Sigmoid colon (tissue), 6 donors: ENCODE measurements at regions not wholly inside any gene's neighbourhood (a gene's known extent, or its start where the extent isn't known, plus 50 kb on each side); places are given as distances from the start of the nearest gene placed in this dataset.

ENCODE experiments used
- DNase-seq: peaks from one replicate; pipeline ENCODE4 v3.0.0-alpha.2; 2019
- H3K27ac ChIP-seq, 4 donors: fragments of 200-600 bp; sonication (generic); one replicate each; pipeline ENCODE4 v1.5.1; 2016 to 2019; ENCODE audit warnings: mild to moderate bottlenecking in 1 of 4
- H3K27me3 ChIP-seq, 3 donors: fragments of 200-600 bp; sonication (generic); one replicate each; pipeline ENCODE4 v1.5.1; 2019; ENCODE audit warnings: mild to moderate bottlenecking in 1 of 3
- H3K36me3 ChIP-seq, 4 donors: fragments of 200-600 bp; sonication (generic); one replicate each; pipeline ENCODE4 v1.5.1; 2016 to 2019
- H3K4me1 ChIP-seq, 4 donors: fragments of 200-600 bp; sonication (generic); one replicate each; pipeline ENCODE4 v1.5.1; 2017 to 2019
- H3K4me3 ChIP-seq, 4 donors: fragments of 200-600 bp; sonication (generic); one replicate each; pipeline ENCODE4 v1.5.1; 2017 to 2019; ENCODE audit warnings: mild to moderate bottlenecking in 2 of 4, moderate library complexity in 1 of 4
- H3K9me3 ChIP-seq, 4 donors: fragments of 200-600 bp in 3 of 4; sonication (generic) in 3 of 4; one replicate each; pipeline versions ENCODE4 v1.5.1 to v1.6.1; 2013 to 2019
- CTCF ChIP-seq, 4 experiments: fragments of 450-650 bp in 3 of 4; fragments of 200-600 bp in 1 of 4; IDR thresholded peaks; one replicate each; pipeline ENCODE4 v1.5.1; 2016 to 2019; ENCODE audit warnings: antibody characterized with exemption in 4 of 4, mild to moderate bottlenecking in 3 of 4, moderate library complexity in 2 of 4
- EP300 ChIP-seq, 4 donors: sonication (generic); formaldehyde crosslinking; IDR thresholded peaks; one replicate each; pipeline ENCODE4 v1.6.1; 2017; ENCODE audit warnings: antibody characterized with exemption in 4 of 4
- POLR2A ChIP-seq, 2 donors: fragments of 450-650 bp; IDR thresholded peaks; one replicate each; pipeline ENCODE4 v1.6.1; 2016; ENCODE audit warnings: antibody characterized with exemption in 2 of 2, mild to moderate bottlenecking in 2 of 2, moderate library complexity in 2 of 2
- POLR2AphosphoS5 ChIP-seq, 4 donors: sonication (generic); formaldehyde crosslinking; IDR thresholded peaks; one replicate each; pipeline ENCODE4 v1.6.1; 2017; ENCODE audit warnings: antibody characterized with exemption in 4 of 4
- WGBS, 2 donors: extraction: QIAGEN DNeasy Blood & Tissue Kit; methylation state at CpG; one replicate each; pipeline ENCODE4 v1.1.7; 2013; 5-methylcytosine and 5-hydroxymethylcytosine counted together
- intact Hi-C: fragments of 100-400 bp; cut with DNase I; formaldehyde crosslinking; loops from one replicate; pipeline ENCODE4 v1.15.1; 2023
- donor health status: healthy with polysubstance abuse.
- donor health status: healthy.

- WGBS, 2 donors, result 83 to 86% methylated on average over 5 of the region's 5 CpGs
- no peak for TF ChIP-seq POLR2AphosphoS5 (IDR thresholded peaks at IDR 0.05)
- TF ChIP-seq CTCF (IDR thresholded peaks at IDR 0.05), result no peak
- no peak for TF ChIP-seq EP300 (IDR thresholded peaks at IDR 0.05)
- no peak for TF ChIP-seq POLR2A (IDR thresholded peaks at IDR 0.05)
- intact Hi-C loops, result loop anchor here (5.0 kb wide), 1 partner anchor 200 kb away; the partner anchor contains the start of gene CDC42EP3
- Histone ChIP-seq H3K9me3 (no peaks in the 10 kb centered on the region), H3K4me3 (no peak overlapping the region), H3K27ac (peak overlapping the region; percentile 78 to 88 (median 84)), H3K36me3 (no peaks in the 10 kb centered on the region), H3K27me3 (no peaks in the 10 kb centered on the region), H3K4me1 (peaks cover 0 to 61% (median 55%) of the 10 kb centered on the region in 4 donors)
- DNase-seq, result no peak
These were observed 52.8 kb upstream of the RMDN2 start for GRCh38 chr2:37872192-37872750.

- intact Hi-C loops, result loop anchor here (5.0 kb wide), 1 partner anchor 201 kb away; the partner anchor contains the start of gene CDC42EP3
These were observed 51.9 kb upstream of the RMDN2 start for GRCh38 chr2:37873229-37873628.

DNA sequence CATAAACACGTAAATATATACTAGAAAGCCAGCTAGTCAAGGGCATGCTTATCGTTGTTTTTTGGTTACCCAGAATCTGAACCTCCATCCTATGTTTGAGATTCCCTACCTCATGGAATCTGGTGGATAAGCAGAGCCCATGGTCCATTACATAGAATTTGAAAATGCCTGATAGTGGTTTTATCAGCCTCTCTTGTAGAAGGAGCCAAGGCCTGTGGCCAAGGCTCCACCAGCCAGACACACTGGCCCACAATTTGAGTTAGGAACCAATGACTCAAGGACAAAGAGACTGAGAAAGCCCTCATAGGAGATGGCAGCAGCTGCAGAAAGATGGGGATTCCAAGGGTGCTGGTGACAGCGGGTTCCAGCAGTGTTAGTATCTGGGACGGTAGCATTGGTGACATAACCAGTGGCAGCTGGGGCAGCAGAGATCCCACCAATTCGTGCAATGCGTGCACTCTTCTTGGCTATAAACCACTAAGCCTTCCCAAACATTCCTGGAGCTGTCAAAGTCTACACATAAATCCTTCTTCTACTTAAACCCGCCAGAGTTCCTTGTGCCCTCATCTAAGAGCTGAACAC lies 51.2 kb upstream of the RMDN2 start:
- Histone ChIP-seq H3K4me1 (peaks cover 0 to 55% (median 51%) of the 10 kb centered on the region in 4 donors), H3K4me3 (no peak overlapping the region), H3K36me3 (no peaks in the 10 kb centered on the region), H3K27me3 (no peaks in the 10 kb centered on the region), H3K9me3 (no peaks in the 10 kb centered on the region), H3K27ac (peak overlapping the region in 1 of 4 donors; percentile 0)
- WGBS, 2 donors, result 94% methylated on average over 7 of the region's 7 CpGs
- intact Hi-C loops, result loop anchor here (5.0 kb wide), 1 partner anchor 202 kb away; the partner anchor contains the start of gene CDC42EP3
- DNase-seq, result no peak
- TF ChIP-seq EP300 (IDR thresholded peaks at IDR 0.05) (no peak), POLR2AphosphoS5 (IDR thresholded peaks at IDR 0.05) (no peak), CTCF (IDR thresholded peaks at IDR 0.05) (no peak), POLR2A (IDR thresholded peaks at IDR 0.05) (no peak)

More at GRCh38 chr2:37873229-37873628, 51.9 kb upstream of the RMDN2 start:
- TF ChIP-seq CTCF (IDR thresholded peaks at IDR 0.05), result no peak
- TF ChIP-seq POLR2A (IDR thresholded peaks at IDR 0.05), result no peak
- no peak for TF ChIP-seq POLR2AphosphoS5 (IDR thresholded peaks at IDR 0.05)
- TF ChIP-seq EP300 (IDR thresholded peaks at IDR 0.05), result no peak
- Histone ChIP-seq H3K4me1 (peaks cover 0 to 57% (median 52%) of the 10 kb centered on the region in 4 donors), H3K4me3 (no peak overlapping the region), H3K27ac (peak overlapping the region; percentile 16 to 88 (median 84)), H3K9me3 (no peaks in the 10 kb centered on the region), H3K36me3 (no peaks in the 10 kb centered on the region), H3K27me3 (no peaks in the 10 kb centered on the region)
- DNase-seq, result no peak
- 75 to 86% methylated on average over 3 of the region's 3 CpGs for WGBS, 2 donors

GRCh38 chr2:37874470-37874869 lies 50.6 kb upstream of the RMDN2 start:
- no peaks in the 10 kb centered on the region for H3K9me3 ChIP-seq

More at GRCh38 chr2:37874470-37874869, 50.6 kb upstream of the RMDN2 start:
- Histone ChIP-seq H3K27me3 (no peaks in the 10 kb centered on the region), H3K4me1 (peaks cover 0 to 51% (median 46%) of the 10 kb centered on the region in 4 donors), H3K27ac (no peak overlapping the region), H3K4me3 (no peak overlapping the region), H3K36me3 (no peaks in the 10 kb centered on the region)
- no peak for TF ChIP-seq EP300 (IDR thresholded peaks at IDR 0.05)
- no peak for TF ChIP-seq POLR2AphosphoS5 (IDR thresholded peaks at IDR 0.05)
- TF ChIP-seq CTCF (IDR thresholded peaks at IDR 0.05), result no peak
- TF ChIP-seq POLR2A (IDR thresholded peaks at IDR 0.05), result no peak
- 91 to 98% methylated on average over 7 of the region's 7 CpGs for WGBS, 2 donors
- intact Hi-C loops, result loop anchor here (5.0 kb wide), 1 partner anchor 202 kb away; the partner anchor contains the start of gene CDC42EP3
- no peak for DNase-seq
